Colonic mucosa (tissue), 4 donors: ENCODE measurements at regions not wholly inside any gene's neighbourhood (a gene's known extent, or its start where the extent isn't known, plus 50 kb on each side); places are given as distances from the start of the nearest gene placed in this dataset.
"Not testable (repeated sequence)": the region's sequence is repeated elsewhere in the genome, so short reads cannot be mapped to it uniquely, and the experiment has no call there.

Source experiments
- DNase-seq: peaks from one replicate; pipeline ENCODE4 v3.0.0-alpha.2; 2020
- H3K27ac ChIP-seq: fragments of 200-600 bp; one replicate; pipeline ENCODE4 v1.8.0; 2021
- H3K27me3 ChIP-seq: fragments of 200-600 bp; one replicate; pipeline ENCODE4 v1.8.0; 2021
- H3K36me3 ChIP-seq: fragments of 200-600 bp; one replicate; pipeline ENCODE4 v1.8.0; 2021
- H3K4me1 ChIP-seq: fragments of 200-600 bp; one replicate; pipeline ENCODE4 v1.8.0; 2021; ENCODE audit warnings: mild to moderate bottlenecking
- H3K4me3 ChIP-seq: fragments of 200-600 bp; one replicate; pipeline ENCODE4 v1.8.0; 2021
- H3K9ac ChIP-seq, 2 donors: one replicate each; pipeline ENCODE4 v1.7.0; 2013; ENCODE audit warnings: control low read depth in 2 of 2, low read depth in 2 of 2, low read length in 2 of 2
- H3K9me3 ChIP-seq: fragments of 200-600 bp; one replicate; pipeline ENCODE4 v1.8.0; 2021
- CTCF ChIP-seq: fragments of 200-600 bp; IDR thresholded peaks from one replicate; pipeline ENCODE4 v1.8.0; 2022; ENCODE audit warnings: antibody characterized with exemption, mild to moderate bottlenecking
- intact Hi-C: fragments of 100-400 bp; cut with DNase I; formaldehyde crosslinking; loops from one replicate; pipeline ENCODE4 v1.14.1; 2022
- donor health status: healthy.
- donor health status: DM: no; HTN: no; CAD: no.
- donor health status: DM: no; HTN: no; CAD: no.

GRCh38 chr16:65815707-65816106 is 550.8 kb upstream of the CDH5 start:
- Histone ChIP-seq H3K27ac (no peak overlapping the region), H3K27me3 (no peaks in the 10 kb centered on the region), H3K9ac (no peak overlapping the region), H3K4me1 (no peaks in the 10 kb centered on the region), H3K36me3 (no peaks in the 10 kb centered on the region), H3K4me3 (no peak overlapping the region), H3K9me3 (no peaks in the 10 kb centered on the region)
- no peak for TF ChIP-seq CTCF
- intact Hi-C loops, result no loop called here
- DNase-seq, result no peak

- H3K4me3 ChIP-seq, H3K27me3 ChIP-seq, H3K27ac ChIP-seq, DNase-seq, intact Hi-C loops, H3K36me3 ChIP-seq, H3K4me1 ChIP-seq, H3K9me3 ChIP-seq, H3K9ac ChIP-seq: not testable (repeated sequence)
These were observed 552.6 kb upstream of the CDH5 start for GRCh38 chr16:65813879-65814278.

GRCh38 chr16:65809627-65810026 is 556.9 kb upstream of the CDH5 start:
- TF ChIP-seq CTCF, result no peak
- no peak for DNase-seq
- Histone ChIP-seq H3K27me3 (no peaks in the 10 kb centered on the region), H3K27ac (no peak overlapping the region), H3K4me3 (no peak overlapping the region), H3K4me1 (no peaks in the 10 kb centered on the region), H3K36me3 (no peaks in the 10 kb centered on the region), H3K9me3 (no peaks in the 10 kb centered on the region), H3K9ac (no peak overlapping the region)
- intact Hi-C loops, result no loop called here

- no peak for TF ChIP-seq CTCF
- no peaks in the 10 kb centered on the region for H3K4me1 ChIP-seq
These were observed 557.7 kb upstream of the CDH5 start for GRCh38 chr16:65808790-65809189.

GRCh38 chr16:65807858-65808257 is 558.6 kb upstream of the CDH5 start:
- no peak for DNase-seq
- Histone ChIP-seq H3K9ac (no peak overlapping the region), H3K27me3 (no peaks in the 10 kb centered on the region), H3K36me3 (no peaks in the 10 kb centered on the region), H3K4me3 (no peak overlapping the region), H3K4me1 (no peaks in the 10 kb centered on the region), H3K27ac (no peak overlapping the region), H3K9me3 (no peaks in the 10 kb centered on the region)
- TF ChIP-seq CTCF, result no peak
- intact Hi-C loops, result no loop called here

More at GRCh38 chr16:65808790-65809189, 557.7 kb upstream of the CDH5 start:
- Histone ChIP-seq H3K9ac (no peak overlapping the region), H3K9me3 (no peaks in the 10 kb centered on the region), H3K36me3 (no peaks in the 10 kb centered on the region), H3K27me3 (no peaks in the 10 kb centered on the region), H3K27ac (no peak overlapping the region), H3K4me3 (no peak overlapping the region)
- no peak for DNase-seq
- intact Hi-C loops, result no loop called here

GRCh38 chr16:65805704-65806103 is 560.8 kb upstream of the CDH5 start:
- H3K27me3 ChIP-seq, H3K36me3 ChIP-seq, DNase-seq, H3K9ac ChIP-seq, intact Hi-C loops, H3K9me3 ChIP-seq, H3K4me1 ChIP-seq, H3K27ac ChIP-seq, H3K4me3 ChIP-seq: not testable (repeated sequence)

- intact Hi-C loops, result no loop called here
- DNase-seq, result no peak
- no peak overlapping the region for H3K27ac ChIP-seq
- H3K4me3 ChIP-seq, result no peak overlapping the region
- no peaks in the 10 kb centered on the region for H3K36me3 ChIP-seq
- TF ChIP-seq CTCF, result no peak
- H3K9me3 ChIP-seq, result no peaks in the 10 kb centered on the region
- H3K9ac ChIP-seq, result no peak overlapping the region
- no peaks in the 10 kb centered on the region for H3K4me1 ChIP-seq
- H3K27me3 ChIP-seq, result no peaks in the 10 kb centered on the region
These were observed 570.0 kb upstream of the CDH5 start for GRCh38 chr16:65796481-65796880.
